ENCODE measurements at regions not wholly inside any gene's neighbourhood (a gene's known extent, or its start where the extent isn't known, plus 50 kb on each side); places are given as distances from the start of the nearest gene placed in this dataset.

- no peak for TF ChIP-seq REST (IDR thresholded peaks at IDR 0.05)
- no peak for TF ChIP-seq CTCF (IDR thresholded peaks at IDR 0.05; ENCODE audit: low read depth, low read length, missing input control)
- TF ChIP-seq FOXA1 (IDR thresholded peaks at IDR 0.05) = no peak
- no peak for TF ChIP-seq TAF1 (conservative IDR thresholded peaks at IDR 0.05)
- TF ChIP-seq MAX (IDR thresholded peaks at IDR 0.05) = no peak
- no peak for TF ChIP-seq GABPA (IDR thresholded peaks at IDR 0.05 in 1 of 2, conservative IDR thresholded peaks at IDR 0.05 in 1 of 2)
Measured at GRCh38 chr5:154626876-154627557, 128.2 kb upstream of the LARP1 start.

Measured in liver (tissue), 3 donors.